ENCODE measurements at regions not wholly inside any gene's neighbourhood (a gene's known extent, or its start where the extent isn't known, plus 50 kb on each side); places are given as distances from the start of the nearest gene placed in this dataset.

DNA sequence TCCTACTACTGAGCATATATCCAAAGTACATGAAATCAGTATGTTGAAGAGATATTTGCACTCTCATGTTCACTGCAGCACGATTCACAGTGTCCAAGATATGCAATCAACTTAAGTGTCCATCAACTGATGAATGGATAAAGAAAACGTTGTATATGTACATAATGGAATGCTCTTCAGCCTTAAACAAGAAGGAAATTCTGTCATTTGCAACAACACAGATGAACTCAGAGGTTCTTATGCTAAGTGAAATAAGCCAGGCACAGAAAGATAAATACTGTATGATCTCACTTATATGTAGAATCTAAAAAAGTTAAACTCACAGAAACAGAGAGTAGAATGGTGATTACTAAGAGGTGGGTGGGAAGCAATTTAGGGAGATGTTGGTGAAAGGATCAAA, 149.2 kb downstream of the EVA1A start:
- no peak for TF ChIP-seq MAFK (IDR thresholded peaks at IDR 0.05; ENCODE audit: partially characterized antibody)
- no peak for TF ChIP-seq CEBPB (IDR thresholded peaks at IDR 0.05)
- TF ChIP-seq MAZ (IDR thresholded peaks at IDR 0.05; ENCODE audit: borderline replicate concordance, low read depth, low read length), result no peak
- no peak for TF ChIP-seq ZNF302 (CRISPR knock-in tag; IDR thresholded peaks at IDR 0.05)
- no peak for TF ChIP-seq RAD21 (conservative IDR thresholded peaks at IDR 0.05 in 1 of 2, IDR thresholded peaks at IDR 0.05 in 1 of 2)
- TF ChIP-seq EHF (CRISPR knock-in tag; IDR thresholded peaks at IDR 0.05), result no peak
- TF ChIP-seq, protein P1, sequence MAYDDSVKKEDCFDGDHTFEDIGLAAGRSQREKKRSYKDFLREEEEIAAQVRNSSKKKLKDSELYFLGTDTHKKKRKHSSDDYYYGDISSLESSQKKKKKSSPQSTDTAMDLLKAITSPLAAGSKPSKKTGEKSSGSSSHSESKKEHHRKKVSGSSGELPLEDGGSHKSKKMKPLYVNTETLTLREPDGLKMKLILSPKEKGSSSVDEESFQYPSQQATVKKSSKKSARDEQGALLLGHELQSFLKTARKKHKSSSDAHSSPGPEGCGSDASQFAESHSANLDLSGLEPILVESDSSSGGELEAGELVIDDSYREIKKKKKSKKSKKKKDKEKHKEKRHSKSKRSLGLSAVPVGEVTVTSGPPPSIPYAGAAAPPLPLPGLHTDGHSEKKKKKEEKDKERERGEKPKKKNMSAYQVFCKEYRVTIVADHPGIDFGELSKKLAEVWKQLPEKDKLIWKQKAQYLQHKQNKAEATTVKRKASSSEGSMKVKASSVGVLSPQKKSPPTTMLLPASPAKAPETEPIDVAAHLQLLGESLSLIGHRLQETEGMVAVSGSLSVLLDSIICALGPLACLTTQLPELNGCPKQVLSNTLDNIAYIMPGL (CRISPR knock-in tag; IDR thresholded peaks at IDR 0.05; ENCODE audit: borderline replicate concordance), result no peak
- TF ChIP-seq HOXB13 (CRISPR knock-in tag; IDR thresholded peaks at IDR 0.05; ENCODE audit: low read depth), result no peak
- no peak for TF ChIP-seq ESRRA (IDR thresholded peaks at IDR 0.05; ENCODE audit: borderline replicate concordance, low read length)
- TF ChIP-seq FOSB (CRISPR knock-in tag; IDR thresholded peaks at IDR 0.05), result no peak
- TF ChIP-seq, protein P2, sequence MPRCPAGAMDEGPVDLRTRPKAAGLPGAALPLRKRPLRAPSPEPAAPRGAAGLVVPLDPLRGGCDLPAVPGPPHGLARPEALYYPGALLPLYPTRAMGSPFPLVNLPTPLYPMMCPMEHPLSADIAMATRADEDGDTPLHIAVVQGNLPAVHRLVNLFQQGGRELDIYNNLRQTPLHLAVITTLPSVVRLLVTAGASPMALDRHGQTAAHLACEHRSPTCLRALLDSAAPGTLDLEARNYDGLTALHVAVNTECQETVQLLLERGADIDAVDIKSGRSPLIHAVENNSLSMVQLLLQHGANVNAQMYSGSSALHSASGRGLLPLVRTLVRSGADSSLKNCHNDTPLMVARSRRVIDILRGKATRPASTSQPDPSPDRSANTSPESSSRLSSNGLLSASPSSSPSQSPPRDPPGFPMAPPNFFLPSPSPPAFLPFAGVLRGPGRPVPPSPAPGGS (IDR thresholded peaks at IDR 0.05), result no peak
- TF ChIP-seq CHD4 (IDR thresholded peaks at IDR 0.05; ENCODE audit: borderline replicate concordance), result no peak
- TF ChIP-seq NPAS2 (CRISPR knock-in tag; IDR thresholded peaks at IDR 0.05; ENCODE audit: borderline replicate concordance), result no peak
- TF ChIP-seq, protein P3, sequence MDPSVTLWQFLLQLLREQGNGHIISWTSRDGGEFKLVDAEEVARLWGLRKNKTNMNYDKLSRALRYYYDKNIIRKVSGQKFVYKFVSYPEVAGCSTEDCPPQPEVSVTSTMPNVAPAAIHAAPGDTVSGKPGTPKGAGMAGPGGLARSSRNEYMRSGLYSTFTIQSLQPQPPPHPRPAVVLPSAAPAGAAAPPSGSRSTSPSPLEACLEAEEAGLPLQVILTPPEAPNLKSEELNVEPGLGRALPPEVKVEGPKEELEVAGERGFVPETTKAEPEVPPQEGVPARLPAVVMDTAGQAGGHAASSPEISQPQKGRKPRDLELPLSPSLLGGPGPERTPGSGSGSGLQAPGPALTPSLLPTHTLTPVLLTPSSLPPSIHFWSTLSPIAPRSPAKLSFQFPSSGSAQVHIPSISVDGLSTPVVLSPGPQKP (IDR thresholded peaks at IDR 0.05; ENCODE audit: low read depth, low read length), result no peak
- TF ChIP-seq, protein P4, sequence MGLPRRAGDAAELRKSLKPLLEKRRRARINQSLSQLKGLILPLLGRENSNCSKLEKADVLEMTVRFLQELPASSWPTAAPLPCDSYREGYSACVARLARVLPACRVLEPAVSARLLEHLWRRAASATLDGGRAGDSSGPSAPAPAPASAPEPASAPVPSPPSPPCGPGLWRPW (IDR thresholded peaks at IDR 0.05), result no peak
- TF ChIP-seq SREBF2 (IDR thresholded peaks at IDR 0.05), result no peak
- TF ChIP-seq TFCP2L1 (CRISPR knock-in tag; IDR thresholded peaks at IDR 0.05), result no peak
- TF ChIP-seq CBX8 (IDR thresholded peaks at IDR 0.05), result no peak
- no peak for TF ChIP-seq CHD2 (IDR thresholded peaks at IDR 0.05; ENCODE audit: low read length, partially characterized antibody)
- Histone ChIP-seq H3K4me1 (peaks cover 4% of the 10 kb centered on the region; the same call in 2 of the 3 replicates), H3K4me2 (no peak overlapping the region), H3K27ac (no peak overlapping the region), H3K4me3 (no peak overlapping the region), H3K9me3 (no peaks in the 10 kb centered on the region)
- peak; percentile 63 for FAIRE-seq
- WGBS (ENCODE audit: missing lambda C conversion rate), result 8% methylated on average over 2 of the region's 2 CpGs
- ChIA-PET POLR2A (no interaction called here), CTCF (interaction anchor here (0.6 to 1.8 kb wide), 5 partner anchors 8 to 671 kb away, joined by 3 to 12 read pairs (median 3); partner anchors contain the start of gene TACR1)
- DNase-seq (ENCODE audit: low read depth in 1 of 2, low spot score in 1 of 2), result no peak
- no peak for ATAC-seq

DNA sequence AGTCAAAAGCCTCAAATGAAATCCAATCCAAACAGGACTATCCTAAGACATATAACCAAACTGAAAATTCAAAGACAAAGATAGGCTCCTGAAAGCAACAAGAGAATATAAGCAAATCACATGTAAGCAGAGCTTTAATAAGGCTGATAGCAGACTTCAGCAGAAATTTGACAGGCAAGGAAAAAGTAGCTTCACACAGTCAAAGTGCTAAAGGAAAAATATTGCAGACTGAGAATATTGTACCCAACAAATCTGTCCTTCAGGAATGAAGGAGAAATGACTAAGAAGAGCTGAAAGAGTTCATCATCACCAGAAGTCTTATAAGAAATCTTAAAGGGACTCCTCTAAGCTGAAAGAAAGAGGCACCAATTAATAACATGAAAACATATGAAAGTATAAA, 150.0 kb downstream of the EVA1A start:
- CTCF ChIA-PET, result interaction anchor here (0.6 to 1.8 kb wide), 8 partner anchors 9 to 670 kb away, joined by 3 to 12 read pairs (median 3); partner anchors contain the start of gene TACR1
- POLR2A ChIA-PET, result no interaction called here
- DNase-seq (ENCODE audit: low read depth in 1 of 2, low spot score in 1 of 2), result no peak

More for the DNA sequence above, 150.0 kb downstream of the EVA1A start:
- ATAC-seq (no peak), FAIRE-seq (no peak)
- TF ChIP-seq ZSCAN20 (CRISPR knock-in tag; IDR thresholded peaks at IDR 0.05) (no peak), POLR2A (IDR thresholded peaks at IDR 0.05; ENCODE audit: low read length) (no peak), RNF2 (IDR thresholded peaks at IDR 0.05; ENCODE audit: borderline replicate concordance, low read depth) (no peak), NFE2L2 (conservative IDR thresholded peaks at IDR 0.05; ENCODE audit: low read length) (no peak), CEBPB (IDR thresholded peaks at IDR 0.05) (no peak)
- no peaks in the 10 kb centered on the region for H3K9me3 ChIP-seq
- H3K4me3 ChIP-seq, result no peak overlapping the region
- no peak overlapping the region for H3K27ac ChIP-seq
- H3K4me1 ChIP-seq, result no peaks in the 10 kb centered on the region
- H3K4me2 ChIP-seq, result no peak overlapping the region
